ENCODE measurements at regions not wholly inside any gene's neighbourhood (a gene's known extent, or its start where the extent isn't known, plus 50 kb on each side); places are given as distances from the start of the nearest gene placed in this dataset.

- no peak overlapping the region for H3K4me3 Mint-ChIP-seq
Measured at GRCh38 chr19:5215431-5215830, 125.2 kb downstream of the PTPRS start.

GRCh38 chr19:5214902-5215301 is 125.7 kb downstream of the PTPRS start:
- H3K27ac Mint-ChIP-seq, result no peak overlapping the region
- intact Hi-C loops (cut with DNase I, micrococcal nuclease), result no loop called here
- no peak overlapping the region for H3K4me3 Mint-ChIP-seq
- no peaks in the 10 kb centered on the region for H3K27me3 Mint-ChIP-seq
- no peaks in the 10 kb centered on the region for H3K9me3 Mint-ChIP-seq
- TF ChIP-seq CTCF (IDR thresholded peaks at IDR 0.05), result no peak
- Histone ChIP-seq H3K4me3 (ENCODE audit: low read length) (no peak overlapping the region), H3K27ac (ENCODE audit: low read depth in 1 of 2, low read length in 2 of 2) (no peak overlapping the region), H3K4me1 (ENCODE audit: insufficient read depth, low read length) (no peaks in the 10 kb centered on the region), H3K36me3 (ENCODE audit: insufficient read depth, low read length) (no peaks in the 10 kb centered on the region), H3K9me3 (ENCODE audit: control insufficient read depth in 1 of 2, insufficient read depth in 1 of 2, low read length in 2 of 2) (peaks cover 0 to 26% of the 10 kb centered on the region in 2 experiments), H3K27me3 (ENCODE audit: control insufficient read depth in 1 of 2, insufficient read depth in 2 of 2, low read length in 2 of 2) (peaks cover 0 to 2% of the 10 kb centered on the region in 2 experiments)
- peaks cover 7% of the 10 kb centered on the region for H3K36me3 Mint-ChIP-seq (ENCODE audit: low read depth)
- POLR2A ChIA-PET, result no interaction called here
- DNase-seq (no peak), ATAC-seq (ENCODE audit: poor library complexity) (no peak)
- no peaks in the 10 kb centered on the region for H3K4me1 Mint-ChIP-seq (ENCODE audit: low read depth)
- CTCF ChIA-PET, result no interaction called here

More at GRCh38 chr19:5215431-5215830, 125.2 kb downstream of the PTPRS start:
- Histone ChIP-seq H3K4me3 (ENCODE audit: low read length) (no peak overlapping the region), H3K27ac (ENCODE audit: low read depth in 1 of 2, low read length in 2 of 2) (no peak overlapping the region), H3K36me3 (ENCODE audit: insufficient read depth, low read length) (no peaks in the 10 kb centered on the region), H3K9me3 (ENCODE audit: control insufficient read depth in 1 of 2, insufficient read depth in 1 of 2, low read length in 2 of 2) (peaks cover 0 to 27% of the 10 kb centered on the region in 2 experiments), H3K27me3 (ENCODE audit: control insufficient read depth in 1 of 2, insufficient read depth in 2 of 2, low read length in 2 of 2) (peaks cover 0 to 2% of the 10 kb centered on the region in 2 experiments), H3K4me1 (ENCODE audit: insufficient read depth, low read length) (no peaks in the 10 kb centered on the region)
- TF ChIP-seq CTCF (IDR thresholded peaks at IDR 0.05), result no peak
- intact Hi-C loops (cut with DNase I, micrococcal nuclease), result no loop called here
- H3K9me3 Mint-ChIP-seq, result no peaks in the 10 kb centered on the region
- DNase-seq (no peak), ATAC-seq (ENCODE audit: poor library complexity) (no peak)
- H3K27me3 Mint-ChIP-seq, result no peaks in the 10 kb centered on the region
- no peaks in the 10 kb centered on the region for H3K4me1 Mint-ChIP-seq (ENCODE audit: low read depth)
- no peak overlapping the region for H3K27ac Mint-ChIP-seq
- ChIA-PET CTCF (no interaction called here), POLR2A (no interaction called here)
- peaks cover 7% of the 10 kb centered on the region for H3K36me3 Mint-ChIP-seq (ENCODE audit: low read depth)

GRCh38 chr19:5214371-5214770 is 126.2 kb downstream of the PTPRS start:
- Mint-ChIP-seq H3K9me3 (no peaks in the 10 kb centered on the region), H3K27me3 (no peaks in the 10 kb centered on the region), H3K36me3 (ENCODE audit: low read depth) (peaks cover 7% of the 10 kb centered on the region), H3K4me1 (ENCODE audit: low read depth) (no peaks in the 10 kb centered on the region), H3K27ac (no peak overlapping the region), H3K4me3 (no peak overlapping the region)
- peaks cover 0 to 23% of the 10 kb centered on the region in 2 experiments for H3K9me3 ChIP-seq (ENCODE audit: control insufficient read depth in 1 of 2, insufficient read depth in 1 of 2, low read length in 2 of 2)
- H3K27me3 ChIP-seq (ENCODE audit: control insufficient read depth in 1 of 2, insufficient read depth in 2 of 2, low read length in 2 of 2), result peaks cover 0 to 2% of the 10 kb centered on the region in 2 experiments
- intact Hi-C loops (cut with DNase I, micrococcal nuclease), result no loop called here
- POLR2A ChIA-PET, result no interaction called here
- no peak for ATAC-seq (ENCODE audit: poor library complexity)
- no peak for DNase-seq
- no peak overlapping the region for H3K4me3 ChIP-seq (ENCODE audit: low read length)
- H3K4me1 ChIP-seq (ENCODE audit: insufficient read depth, low read length), result no peaks in the 10 kb centered on the region
- TF ChIP-seq CTCF (IDR thresholded peaks at IDR 0.05), result no peak
- CTCF ChIA-PET, result no interaction called here
- H3K36me3 ChIP-seq (ENCODE audit: insufficient read depth, low read length), result no peaks in the 10 kb centered on the region
- no peak overlapping the region for H3K27ac ChIP-seq (ENCODE audit: low read depth in 1 of 2, low read length in 2 of 2)
